Ascending aorta (tissue), 2 donors: ENCODE measurements at regions not wholly inside any gene's neighbourhood (a gene's known extent, or its start where the extent isn't known, plus 50 kb on each side); places are given as distances from the start of the nearest gene placed in this dataset.

ENCODE experiments used
- DNase-seq, 2 donors: peaks; one replicate each; pipeline ENCODE4 v3.0.0-alpha.2; 2019; ENCODE audit warnings: low spot score in 2 of 2
- H3K27ac ChIP-seq, 2 donors: fragments of 200-600 bp; sonication (generic); one replicate each; pipeline ENCODE4 v1.5.1; 2016 to 2017; ENCODE audit warnings: mild to moderate bottlenecking in 1 of 2
- H3K27me3 ChIP-seq: fragments of 200-600 bp; sonication (generic); one replicate; pipeline ENCODE4 v1.5.1; 2017
- H3K36me3 ChIP-seq, 2 donors: fragments of 200-600 bp; sonication (generic); one replicate each; pipeline ENCODE4 v1.5.1; 2016
- H3K4me1 ChIP-seq, 2 donors: fragments of 200-600 bp; sonication (generic); one replicate each; pipeline ENCODE4 v1.5.1; 2016 to 2017; ENCODE audit warnings: mild to moderate bottlenecking in 1 of 2
- H3K4me3 ChIP-seq, 2 donors: fragments of 200-600 bp; sonication (generic); one replicate each; pipeline ENCODE4 v1.5.1; 2016 to 2017; ENCODE audit warnings: mild to moderate bottlenecking in 1 of 2
- H3K9me3 ChIP-seq, 2 donors: fragments of 200-600 bp; sonication (generic); one replicate each; pipeline ENCODE4 v1.5.1; 2016
- intact Hi-C: fragments of 100-400 bp; cut with DNase I; formaldehyde crosslinking; loops from one replicate; pipeline ENCODE4 v1.15.1; 2023
- TF ChIP-seq, protein P1 (sequence below), 3 experiments: fragments of 200-600 bp in 2 of 3; fragments of 450-650 bp in 1 of 3; sonication (generic) in 2 of 3; IDR thresholded peaks; one replicate each; pipeline ENCODE4 v1.5.1; 2016 to 2019; ENCODE audit warnings: antibody characterized with exemption in 3 of 3, mild to moderate bottlenecking in 1 of 3, moderate library complexity in 1 of 3

DNA sequence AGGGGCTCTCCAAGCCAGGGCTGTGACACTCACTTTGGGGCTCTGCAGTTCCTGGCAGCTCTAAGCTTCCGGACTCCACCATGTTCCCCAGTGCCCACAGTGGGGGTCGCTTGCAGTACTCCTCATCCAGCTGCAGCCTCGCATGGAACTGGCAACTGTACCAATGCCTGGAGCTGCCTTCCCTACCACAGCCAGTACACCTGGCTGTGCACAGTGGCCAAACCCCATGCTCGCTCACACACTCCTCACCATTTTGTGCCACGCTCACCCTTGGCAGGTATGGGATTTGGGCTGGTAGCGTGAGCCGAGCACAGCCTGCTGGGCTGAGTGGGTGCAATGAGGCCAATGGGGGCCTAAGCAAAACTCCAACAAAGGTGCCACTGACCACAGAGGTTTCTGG is 1369.9 kb downstream of the KCNT2 start:
- Histone ChIP-seq H3K9me3 (no peaks in the 10 kb centered on the region), H3K27me3 (no peaks in the 10 kb centered on the region), H3K4me3 (no peak overlapping the region), H3K36me3 (no peaks in the 10 kb centered on the region), H3K27ac (no peak overlapping the region), H3K4me1 (no peaks in the 10 kb centered on the region)
- TF ChIP-seq, protein P1, sequence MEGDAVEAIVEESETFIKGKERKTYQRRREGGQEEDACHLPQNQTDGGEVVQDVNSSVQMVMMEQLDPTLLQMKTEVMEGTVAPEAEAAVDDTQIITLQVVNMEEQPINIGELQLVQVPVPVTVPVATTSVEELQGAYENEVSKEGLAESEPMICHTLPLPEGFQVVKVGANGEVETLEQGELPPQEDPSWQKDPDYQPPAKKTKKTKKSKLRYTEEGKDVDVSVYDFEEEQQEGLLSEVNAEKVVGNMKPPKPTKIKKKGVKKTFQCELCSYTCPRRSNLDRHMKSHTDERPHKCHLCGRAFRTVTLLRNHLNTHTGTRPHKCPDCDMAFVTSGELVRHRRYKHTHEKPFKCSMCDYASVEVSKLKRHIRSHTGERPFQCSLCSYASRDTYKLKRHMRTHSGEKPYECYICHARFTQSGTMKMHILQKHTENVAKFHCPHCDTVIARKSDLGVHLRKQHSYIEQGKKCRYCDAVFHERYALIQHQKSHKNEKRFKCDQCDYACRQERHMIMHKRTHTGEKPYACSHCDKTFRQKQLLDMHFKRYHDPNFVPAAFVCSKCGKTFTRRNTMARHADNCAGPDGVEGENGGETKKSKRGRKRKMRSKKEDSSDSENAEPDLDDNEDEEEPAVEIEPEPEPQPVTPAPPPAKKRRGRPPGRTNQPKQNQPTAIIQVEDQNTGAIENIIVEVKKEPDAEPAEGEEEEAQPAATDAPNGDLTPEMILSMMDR (IDR thresholded peaks at IDR 0.05) = no peak
- intact Hi-C loops = no loop called here
- DNase-seq = no peak

DNA sequence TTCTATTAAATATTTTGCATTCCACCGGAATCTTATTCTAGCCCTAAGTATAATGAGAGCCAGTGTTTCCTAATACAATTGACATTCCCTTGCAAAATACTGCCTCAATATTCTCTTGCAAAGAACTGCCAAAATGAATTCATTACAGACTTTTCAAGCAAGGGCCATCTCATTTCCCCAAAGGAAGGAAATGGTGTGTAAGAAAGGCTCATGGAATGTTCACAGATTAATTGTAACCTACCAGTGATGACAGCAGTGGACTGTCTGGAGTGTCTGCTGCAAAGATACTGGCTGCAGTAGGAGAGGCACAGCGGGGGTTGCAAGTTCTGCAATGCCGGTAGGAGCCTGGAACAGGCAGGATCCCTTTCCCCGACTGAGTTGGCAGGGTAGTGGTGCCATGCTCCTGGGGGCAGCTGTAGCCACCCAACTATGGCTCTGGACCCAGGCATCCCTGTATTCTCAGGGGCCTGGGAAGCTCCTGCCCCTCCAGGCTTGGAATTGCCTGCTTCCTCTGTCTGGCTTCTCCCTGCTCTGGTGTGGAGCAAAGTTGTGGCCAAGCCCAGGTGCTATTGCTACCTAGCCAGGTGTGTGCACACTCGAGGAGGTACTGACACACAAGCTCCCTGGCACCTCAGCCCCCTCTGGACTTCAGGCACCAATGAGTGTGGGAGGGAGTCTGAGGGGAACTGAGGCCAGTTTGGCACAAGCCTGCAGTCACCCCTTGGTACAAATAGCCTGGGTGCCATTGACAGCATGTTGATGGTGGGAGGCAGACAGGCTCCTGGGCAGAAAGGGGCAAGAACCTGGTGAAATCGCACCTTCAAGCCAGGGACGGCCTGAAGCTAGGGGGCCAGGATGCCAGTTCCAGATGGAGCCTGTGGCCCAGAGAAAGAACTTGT is 1371.0 kb downstream of the KCNT2 start:
- Histone ChIP-seq H3K9me3 (no peaks in the 10 kb centered on the region), H3K36me3 (no peaks in the 10 kb centered on the region)
- intact Hi-C loops = no loop called here

DNA sequence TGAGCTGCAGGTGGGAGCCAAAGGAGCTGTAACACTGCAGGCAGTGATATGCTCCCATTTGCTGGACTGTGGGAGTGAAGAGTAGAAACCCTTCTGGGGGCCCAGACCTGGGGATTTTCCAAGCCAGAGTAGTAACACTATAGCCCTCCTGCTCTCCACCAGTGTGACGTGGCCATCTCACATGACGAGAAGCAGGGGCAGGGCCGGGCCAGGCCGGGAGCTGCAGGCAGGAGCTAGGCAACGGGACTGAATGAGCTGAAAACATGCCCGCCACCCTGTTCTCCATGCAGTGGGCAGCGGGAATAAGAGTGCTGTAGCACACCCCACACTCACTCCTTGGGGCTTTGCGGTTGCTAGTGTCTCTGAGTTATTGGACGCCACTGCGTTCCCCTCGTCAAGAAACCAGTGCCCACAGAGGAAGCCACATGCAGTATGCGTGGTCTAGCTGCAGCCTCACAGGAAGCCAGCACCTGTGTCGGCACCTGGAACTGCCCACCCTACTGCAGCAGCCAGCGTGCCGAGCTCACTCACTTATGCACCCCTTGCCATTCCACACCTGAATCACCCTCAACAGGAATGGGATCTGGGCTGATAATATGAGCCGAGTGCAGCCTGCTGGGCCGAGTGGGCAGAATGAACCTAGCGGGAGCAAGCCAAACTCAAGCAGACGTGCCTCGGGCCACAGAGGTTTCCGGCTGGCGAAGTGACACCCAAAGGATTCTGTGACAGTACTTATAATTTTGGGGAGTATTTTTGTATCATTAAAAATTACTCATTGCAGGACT is 1389.6 kb downstream of the KCNT2 start:
- no peak overlapping the region for H3K4me3 ChIP-seq

More for the DNA sequence above, 1371.0 kb downstream of the KCNT2 start:
- DNase-seq = no peak
- H3K27ac ChIP-seq = no peak overlapping the region
- no peak overlapping the region for H3K4me3 ChIP-seq
- no peaks in the 10 kb centered on the region for H3K27me3 ChIP-seq
- H3K4me1 ChIP-seq = no peaks in the 10 kb centered on the region
- TF ChIP-seq, protein P1 (IDR thresholded peaks at IDR 0.05) = no peak

DNA sequence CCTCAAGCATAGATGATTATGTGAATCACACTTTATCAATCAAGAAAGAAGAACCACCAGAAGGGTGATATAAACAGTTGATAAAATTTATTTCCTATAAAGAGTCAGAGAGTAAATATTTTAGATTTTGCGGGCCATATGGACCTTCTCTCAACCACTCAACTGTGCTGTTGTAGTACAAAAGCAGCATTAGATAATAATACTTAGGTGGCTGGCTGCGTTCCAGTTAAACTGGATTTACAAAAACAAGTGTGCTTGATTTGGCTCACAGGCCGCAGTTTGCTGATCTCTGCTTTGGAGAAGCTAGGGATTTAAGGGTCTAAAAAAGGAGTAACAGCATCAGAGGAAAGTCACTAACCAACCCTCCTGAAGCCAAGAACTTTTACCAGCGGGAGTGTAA is 1406.0 kb downstream of the KCNT2 start:
- H3K9me3 ChIP-seq = no peaks in the 10 kb centered on the region
- no peaks in the 10 kb centered on the region for H3K27me3 ChIP-seq
- H3K4me1 ChIP-seq = no peaks in the 10 kb centered on the region
- TF ChIP-seq, protein P1 (IDR thresholded peaks at IDR 0.05) = no peak
- no peak overlapping the region for H3K27ac ChIP-seq
- H3K36me3 ChIP-seq = no peaks in the 10 kb centered on the region
- no peak for DNase-seq
- H3K4me3 ChIP-seq = no peak overlapping the region
- intact Hi-C loops = no loop called here

More for the DNA sequence above, 1389.6 kb downstream of the KCNT2 start:
- TF ChIP-seq, protein P1 (IDR thresholded peaks at IDR 0.05) = no peak
- DNase-seq = no peak
- intact Hi-C loops = no loop called here
- Histone ChIP-seq H3K36me3 (no peaks in the 10 kb centered on the region), H3K27ac (no peak overlapping the region), H3K9me3 (peaks cover 0 to 2% of the 10 kb centered on the region in 2 donors), H3K4me1 (no peaks in the 10 kb centered on the region), H3K27me3 (no peaks in the 10 kb centered on the region)

DNA sequence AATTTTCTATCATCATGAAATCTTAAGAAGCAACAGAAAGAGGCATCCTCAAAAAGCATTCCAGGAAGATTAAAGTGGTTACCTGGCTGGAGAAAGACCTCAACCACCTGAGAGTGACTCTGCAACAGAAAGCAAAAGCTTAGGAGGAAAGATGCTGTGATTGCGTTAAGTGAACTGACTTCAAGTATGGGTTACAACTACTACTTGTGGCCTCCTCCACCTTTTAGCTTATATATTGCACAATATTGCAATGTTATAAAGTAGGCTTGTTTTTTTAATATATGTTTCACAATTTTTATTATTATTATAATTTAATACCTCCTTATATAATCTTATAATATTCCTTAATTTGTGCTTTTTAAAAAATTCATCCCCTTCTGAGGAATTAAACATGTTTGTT is 1407.5 kb downstream of the KCNT2 start:
- DNase-seq = no peak
- Histone ChIP-seq H3K4me1 (no peaks in the 10 kb centered on the region), H3K4me3 (no peak overlapping the region), H3K36me3 (no peaks in the 10 kb centered on the region), H3K27ac (no peak overlapping the region), H3K27me3 (no peaks in the 10 kb centered on the region), H3K9me3 (no peaks in the 10 kb centered on the region)
- intact Hi-C loops = no loop called here
- TF ChIP-seq, protein P1 (IDR thresholded peaks at IDR 0.05) = no peak
